OCI-LY7 (cell line): ENCODE measurements at regions not wholly inside any gene's neighbourhood (a gene's known extent, or its start where the extent isn't known, plus 50 kb on each side); places are given as distances from the start of the nearest gene placed in this dataset.

ENCODE experiments used
- BruUV-seq: library from RNA; stranded (reverse); fragments of 400-500 nt; replicated peaks from 2 replicates; lab custom pipeline; 2021; lab: Mats Ljungman, UMichigan
- CTCF ChIA-PET: fragments of 300-600 bp; sonication (Branson Sonifier 250); formaldehyde crosslinking; loops from one replicate; lab custom pipeline; 2022; ENCODE audit warnings: antibody characterized with exemption; ENCODE audit not compliant: unreplicated experiment; lab: Charles Lee
- POLR2A ChIA-PET: fragments of 300-600 bp; sonication (Branson Sonifier 250); formaldehyde crosslinking; loops from one replicate; lab custom pipeline; 2022; ENCODE audit warnings: antibody characterized with exemption; lab: Charles Lee
- DNase-seq: peaks from one replicate; pipeline ENCODE4 v3.0.0-alpha.2; 2015; ENCODE audit warnings: low spot score
- H2AFZ ChIP-seq: fragments of 200-600 bp; sonication (generic), shearing (Covaris generic); 2 replicates; pipeline ENCODE4 v1.6.1; 2014; ENCODE audit warnings: mild to moderate bottlenecking, antibody characterized with exemption, low read length, moderate library complexity
- H3K27ac ChIP-seq: fragments of 200-600 bp; sonication (generic); 2 replicates; pipeline ENCODE4 v1.5.1; 2014; ENCODE audit warnings: mixed run types, low read depth, mild to moderate bottlenecking, moderate library complexity, low read length, inconsistent platforms; ENCODE audit not compliant: poor library complexity, severe bottlenecking
- H3K36me3 ChIP-seq: fragments of 200-600 bp; sonication (generic); 2 replicates; pipeline ENCODE4 v1.6.1; 2014; ENCODE audit warnings: mild to moderate bottlenecking, antibody characterized with exemption, low read length, moderate library complexity, mixed read lengths; ENCODE audit not compliant: insufficient read depth
- H3K4me1 ChIP-seq: fragments of 200-600 bp; sonication (generic); 2 replicates; pipeline ENCODE4 v1.5.1; 2014; ENCODE audit warnings: mild to moderate bottlenecking, low read length; ENCODE audit not compliant: insufficient read depth, poor library complexity, severe bottlenecking
- H3K4me2 ChIP-seq: fragments of 200-600 bp; sonication (generic); 2 replicates; pipeline ENCODE4 v1.6.1; 2014; ENCODE audit warnings: mild to moderate bottlenecking, low read length
- H3K4me3 ChIP-seq: fragments of 200-600 bp; sonication (generic); 2 replicates; pipeline ENCODE4 v1.5.1; 2014; ENCODE audit warnings: mild to moderate bottlenecking, low read depth, low read length; ENCODE audit not compliant: poor library complexity, severe bottlenecking
- H3K79me2 ChIP-seq: fragments of 200-600 bp; sonication (generic); 2 replicates; pipeline ENCODE4 v1.6.1; 2016; ENCODE audit warnings: low read depth, mild to moderate bottlenecking, low read length, moderate library complexity, mixed read lengths; ENCODE audit not compliant: insufficient read depth
- H3K9me2 ChIP-seq: fragments of 200-600 bp; sonication (generic); 2 replicates; pipeline ENCODE4 v1.6.1; 2016; ENCODE audit warnings: mild to moderate bottlenecking, low read length, mixed read lengths; ENCODE audit not compliant: insufficient read depth
- H3K9me3 ChIP-seq: fragments of 200-600 bp; sonication (generic); 2 replicates; pipeline ENCODE4 v1.6.1; 2014; ENCODE audit warnings: mild to moderate bottlenecking, mixed run types, low read length, mixed read lengths
- H4K20me1 ChIP-seq: fragments of 200-600 bp; sonication (generic); 2 replicates; pipeline ENCODE4 v1.6.1; 2014; ENCODE audit warnings: mild to moderate bottlenecking, antibody characterized with exemption, low read length, moderate library complexity, mixed read lengths; ENCODE audit not compliant: insufficient read depth
- CTCF ChIP-seq: fragments of 200-600 bp; sonication (generic); conservative IDR thresholded peaks from 2 replicates; pipeline ENCODE4 v1.5.1; 2014; ENCODE audit warnings: mild to moderate bottlenecking, antibody characterized with exemption, low read length, moderate library complexity, mixed read lengths
- EZH2phosphoT487 ChIP-seq: fragments of 200-600 bp; sonication (generic); IDR thresholded peaks from 2 replicates; pipeline ENCODE4 v1.6.1; 2018; ENCODE audit warnings: low read depth, borderline replicate concordance, mild to moderate bottlenecking, mixed run types, antibody characterized with exemption, low read length, moderate library complexity, mixed read lengths
- intact Hi-C: fragments of 100-400 bp; cut with micrococcal nuclease; formaldehyde crosslinking; loops from one replicate; pipeline ENCODE4 v1.10.0; 2022; ENCODE audit not compliant: unreplicated experiment

GRCh38 chr2:65714866-65715265 is 282.5 kb upstream of the SPRED2 start:
- Histone ChIP-seq H3K27ac (no peak overlapping the region), H3K9me3 (no peaks in the 10 kb centered on the region), H3K4me2 (no peak overlapping the region), H2AFZ (no peak overlapping the region), H3K9me2 (no peaks in the 10 kb centered on the region), H3K4me3 (no peak overlapping the region), H3K36me3 (no peaks in the 10 kb centered on the region), H4K20me1 (no peaks in the 10 kb centered on the region), H3K4me1 (no peaks in the 10 kb centered on the region), H3K79me2 (no peaks in the 10 kb centered on the region)
- CTCF ChIA-PET, result no interaction called here
- POLR2A ChIA-PET, result interaction anchor here (0.7 kb wide), 1 partner anchor 64 kb away, joined by 3 read pairs; no protein-coding TSS in a partner anchor
- intact Hi-C loops, result loop anchor here (5.0 kb wide), 1 partner anchor 73 kb away; no protein-coding TSS in a partner anchor
- no peak for DNase-seq
- no TSS peak for BruUV-seq
- TF ChIP-seq CTCF, result no peak
- no peak for TF ChIP-seq EZH2phosphoT487

GRCh38 chr2:65711863-65712262 is 279.5 kb upstream of the SPRED2 start:
- Histone ChIP-seq H3K36me3 (no peaks in the 10 kb centered on the region), H3K9me2 (no peaks in the 10 kb centered on the region), H3K4me2 (no peak overlapping the region), H3K9me3 (no peaks in the 10 kb centered on the region), H4K20me1 (no peaks in the 10 kb centered on the region), H3K4me1 (no peaks in the 10 kb centered on the region), H3K27ac (no peak overlapping the region), H2AFZ (no peak overlapping the region), H3K79me2 (no peaks in the 10 kb centered on the region), H3K4me3 (no peak overlapping the region)
- TF ChIP-seq CTCF (no peak), EZH2phosphoT487 (no peak)
- DNase-seq, result no peak
- ChIA-PET POLR2A (no interaction called here), CTCF (no interaction called here)
- intact Hi-C loops, result loop anchor here (5.0 kb wide), 1 partner anchor 70 kb away; no protein-coding TSS in a partner anchor
- no TSS peak for BruUV-seq

- CTCF ChIA-PET, result no interaction called here
- H3K79me2 ChIP-seq, result no peaks in the 10 kb centered on the region
- no peaks in the 10 kb centered on the region for H3K9me3 ChIP-seq
- H3K27ac ChIP-seq, result no peak overlapping the region
- H3K4me2 ChIP-seq, result no peak overlapping the region
- peak; percentile 38 for DNase-seq
- no peaks in the 10 kb centered on the region for H3K4me1 ChIP-seq
- H3K9me2 ChIP-seq, result no peaks in the 10 kb centered on the region
- no peaks in the 10 kb centered on the region for H4K20me1 ChIP-seq
- POLR2A ChIA-PET, result no interaction called here
- BruUV-seq, result no TSS peak
- H2AFZ ChIP-seq, result no peak overlapping the region
- H3K4me3 ChIP-seq, result no peak overlapping the region
- no peaks in the 10 kb centered on the region for H3K36me3 ChIP-seq
- intact Hi-C loops, result loop anchor here (5.0 kb wide), 1 partner anchor 69 kb away; no protein-coding TSS in a partner anchor
- no peak for TF ChIP-seq EZH2phosphoT487
- peak; percentile 73 for TF ChIP-seq CTCF
Observed at GRCh38 chr2:65710779-65711295, 278.4 kb upstream of the SPRED2 start.
